Endothelial cell of umbilical vein (primary cell): ENCODE measurements at regions not wholly inside any gene's neighbourhood (a gene's known extent, or its start where the extent isn't known, plus 50 kb on each side); places are given as distances from the start of the nearest gene placed in this dataset.

Source experiments
- BruUV-seq: library from RNA; stranded (reverse); fragments of 400-500 nt; replicated peaks from 2 replicates; lab custom pipeline; 2021; lab: Mats Ljungman, UMichigan
- CTCF ChIA-PET: fragments of 300-600, 350-600 bp; sonication (Branson Sonifier 250); formaldehyde crosslinking; loops from one replicate; lab custom pipeline; 2021; ENCODE audit warnings: antibody characterized with exemption, inconsistent platforms; lab: Charles Lee
- POLR2A ChIA-PET: fragments of 300-600, 350-600 bp; sonication (Branson Sonifier 250); formaldehyde crosslinking; loops from one replicate; lab custom pipeline; 2021; ENCODE audit warnings: antibody characterized with exemption, inconsistent platforms; lab: Charles Lee
- DNase-seq: peaks from one replicate; pipeline ENCODE4 v3.0.0-alpha.2; 2011; ENCODE audit warnings: low read depth, low spot score
- FAIRE-seq: peaks from 2 replicates; lab custom pipeline; 2011; peaks lifted over from hg19 to GRCh38; lab: Jason Lieb, UNC
- H2AFZ ChIP-seq: 2 replicates; pipeline ENCODE4 v1.6.0; 2012; ENCODE audit warnings: low read depth, low read length, control low read depth, inconsistent platforms
- H3K27ac ChIP-seq: 2 replicates; pipeline ENCODE4 v1.5.1; 2011; ENCODE audit warnings: low read depth, mild to moderate bottlenecking, control low read depth, low read length, moderate library complexity; ENCODE audit not compliant: insufficient read depth
- H3K27me3 ChIP-seq, 2 experiments: 2 replicates each; pipeline versions ENCODE4 v1.6.0 to v1.6.1; 2011; ENCODE audit warnings: low read length in 2 of 2, mixed read lengths in 1 of 2; ENCODE audit not compliant: control insufficient read depth in 2 of 2, insufficient read depth in 2 of 2
- H3K36me3 ChIP-seq, 2 experiments: 2 replicates in 1 of 2; 3 replicates in 1 of 2; pipeline ENCODE4 v1.5.1; 2011; ENCODE audit warnings: low read length in 2 of 2, mild to moderate bottlenecking in 1 of 2, moderate library complexity in 1 of 2; ENCODE audit not compliant: control insufficient read depth in 2 of 2, insufficient read depth in 2 of 2; ENCODE audit errors: extremely low read depth in 1 of 2
- H3K4me1 ChIP-seq: 3 replicates; pipeline ENCODE4 v1.5.1; 2011; ENCODE audit warnings: mild to moderate bottlenecking, low read length; ENCODE audit not compliant: control insufficient read depth, insufficient read depth; ENCODE audit errors: extremely low read depth
- H3K4me2 ChIP-seq: 2 replicates; pipeline ENCODE4 v1.6.1; 2011; ENCODE audit warnings: low read length, control low read depth, mixed read lengths; ENCODE audit not compliant: insufficient read depth
- H3K4me3 ChIP-seq, 3 experiments: fragments of 200-600 bp in 1 of 3; sonication (generic), shearing (Covaris generic) in 1 of 3; replicated peaks in 1 of 3; 2 replicates each; pipeline ENCODE4 v1.5.1; 2011 to 2016; ENCODE audit warnings: control low read depth in 3 of 3, low read length in 3 of 3, mild to moderate bottlenecking in 2 of 3, inconsistent platforms in 1 of 3, low read depth in 1 of 3, moderate library complexity in 1 of 3; ENCODE audit not compliant: insufficient read depth in 1 of 3
- H3K79me2 ChIP-seq: 2 replicates; pipeline ENCODE4 v1.6.0; 2012; ENCODE audit warnings: low read length, inconsistent platforms; ENCODE audit not compliant: control insufficient read depth, insufficient read depth
- H3K9ac ChIP-seq: replicated peaks from 2 replicates; pipeline ENCODE3; 2011; ENCODE audit warnings: low read length, control low read depth; ENCODE audit not compliant: insufficient read depth; ENCODE audit errors: extremely low read depth
- H3K9me1 ChIP-seq: replicated peaks from 3 replicates; pipeline ENCODE4 v1.6.0; 2011; ENCODE audit warnings: mild to moderate bottlenecking, low read length; ENCODE audit not compliant: control insufficient read depth, insufficient read depth; ENCODE audit errors: extremely low read depth
- H3K9me3 ChIP-seq: replicated peaks from 2 replicates; pipeline ENCODE4 v1.5.1; 2012; ENCODE audit warnings: low read length, inconsistent platforms; ENCODE audit not compliant: control insufficient read depth, insufficient read depth
- H4K20me1 ChIP-seq: replicated peaks from 2 replicates; pipeline ENCODE3; 2011; ENCODE audit warnings: mild to moderate bottlenecking, low read length; ENCODE audit not compliant: control insufficient read depth, insufficient read depth; ENCODE audit errors: extremely low read depth
- EZH2 ChIP-seq: IDR thresholded peaks from 2 replicates; pipeline ENCODE4 v1.6.1; 2012; ENCODE audit warnings: borderline replicate concordance, low read depth, mild to moderate bottlenecking, moderate library complexity, low read length, inconsistent platforms; ENCODE audit not compliant: severe bottlenecking
- FOS ChIP-seq: IDR thresholded peaks from 2 replicates; pipeline ENCODE4 v1.6.1; 2011; ENCODE audit warnings: mild to moderate bottlenecking, low read length, moderate library complexity, borderline replicate concordance; ENCODE audit not compliant: insufficient read depth
- GATA2 ChIP-seq: IDR thresholded peaks from 2 replicates; pipeline ENCODE4 v1.7.0; 2011; ENCODE audit warnings: low read depth, mild to moderate bottlenecking, moderate library complexity, mixed read lengths, low read length; ENCODE audit not compliant: insufficient read length, insufficient read depth
- JUN ChIP-seq: IDR thresholded peaks from 2 replicates; pipeline ENCODE4 v1.6.1; 2011; ENCODE audit warnings: borderline replicate concordance, low read depth; ENCODE audit not compliant: insufficient read length, insufficient read depth
- MYC ChIP-seq: IDR thresholded peaks from one replicate; pipeline ENCODE4 v1.6.1; 2011; ENCODE audit warnings: mild to moderate bottlenecking, low read depth, low read length
- POLR2A ChIP-seq: IDR thresholded peaks from 2 replicates; pipeline ENCODE4 v1.6.1; 2012; ENCODE audit warnings: low read depth, mild to moderate bottlenecking, control low read depth, low read length
- POLR2AphosphoS5 ChIP-seq: IDR thresholded peaks from 2 replicates; pipeline ENCODE4 v1.6.1; 2012; ENCODE audit warnings: low read depth, mild to moderate bottlenecking, control low read depth, low read length, moderate library complexity; ENCODE audit not compliant: insufficient read depth
- dilution Hi-C: fragments of 300-500 bp; cut with MboI; formaldehyde crosslinking; loops from one replicate; pipeline ENCODE4 v1.15.0; 2019; ENCODE audit warnings: low sequenced_read_pairs; ENCODE audit not compliant: extremely low pct_ligation_motif_present
- intact Hi-C: fragments of 100-400 bp; cut with micrococcal nuclease; formaldehyde crosslinking; loops from one replicate; pipeline ENCODE4 v1.10.0; 2022
- TF ChIP-seq, protein P1 (sequence below), 2 donors: IDR thresholded peaks; 1 replicate in 1 of 2; 2 replicates in 1 of 2; pipeline ENCODE4 v1.5.1; 2011; ENCODE audit warnings: low read length in 2 of 2, mild to moderate bottlenecking in 2 of 2, moderate library complexity in 2 of 2, control low read depth in 1 of 2, inconsistent platforms in 1 of 2, low read depth in 1 of 2; ENCODE audit not compliant: insufficient read depth in 1 of 2; ENCODE audit errors: extremely low read depth in 1 of 2
- TF ChIP-seq, protein P2 (sequence below): IDR thresholded peaks from 2 replicates; pipeline ENCODE4 v1.6.1; 2011; ENCODE audit not compliant: insufficient read depth, insufficient read length

DNA sequence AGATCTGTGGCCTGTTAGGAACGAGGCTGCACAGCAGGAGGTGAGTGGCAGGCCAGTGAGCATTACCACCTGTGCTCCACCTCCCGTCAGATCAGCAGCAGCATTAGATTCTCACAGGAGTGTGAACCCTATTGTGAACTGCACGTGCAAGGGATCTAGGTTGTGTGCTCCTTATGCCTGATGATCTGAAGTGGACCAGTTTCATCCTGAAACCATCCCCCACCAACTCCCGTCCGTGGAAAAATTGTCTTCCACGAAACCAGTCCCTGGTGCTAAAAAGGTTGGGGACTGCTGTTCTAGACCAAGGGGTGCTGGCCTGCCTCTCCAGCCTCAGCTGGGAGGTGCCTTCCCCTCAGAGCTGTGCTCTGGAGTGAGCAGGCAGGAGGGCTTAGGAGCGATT is 61.4 kb downstream of the RPLP1 start:
- Histone ChIP-seq H3K4me2 (no peak overlapping the region), H3K4me3 (no peak overlapping the region), H3K4me1 (no peaks in the 10 kb centered on the region), H2AFZ (no peak overlapping the region), H3K9ac (no peak overlapping the region), H3K9me1 (no peaks in the 10 kb centered on the region), H3K27ac (no peak overlapping the region), H3K36me3 (no peaks in the 10 kb centered on the region), H3K27me3 (peaks cover 0 to 4% of the 10 kb centered on the region in 2 experiments), H3K79me2 (no peaks in the 10 kb centered on the region), H3K9me3 (no peaks in the 10 kb centered on the region), H4K20me1 (no peaks in the 10 kb centered on the region)
- DNase-seq = no peak
- BruUV-seq = no TSS peak
- CTCF ChIA-PET = interaction anchor here (1.1 to 1.3 kb wide), 2 partner anchors 9 kb away, joined by 3 to 4 read pairs; no protein-coding TSS in a partner anchor
- no peak for TF ChIP-seq JUN
- no peak for TF ChIP-seq GATA2
- TF ChIP-seq, protein P1, sequence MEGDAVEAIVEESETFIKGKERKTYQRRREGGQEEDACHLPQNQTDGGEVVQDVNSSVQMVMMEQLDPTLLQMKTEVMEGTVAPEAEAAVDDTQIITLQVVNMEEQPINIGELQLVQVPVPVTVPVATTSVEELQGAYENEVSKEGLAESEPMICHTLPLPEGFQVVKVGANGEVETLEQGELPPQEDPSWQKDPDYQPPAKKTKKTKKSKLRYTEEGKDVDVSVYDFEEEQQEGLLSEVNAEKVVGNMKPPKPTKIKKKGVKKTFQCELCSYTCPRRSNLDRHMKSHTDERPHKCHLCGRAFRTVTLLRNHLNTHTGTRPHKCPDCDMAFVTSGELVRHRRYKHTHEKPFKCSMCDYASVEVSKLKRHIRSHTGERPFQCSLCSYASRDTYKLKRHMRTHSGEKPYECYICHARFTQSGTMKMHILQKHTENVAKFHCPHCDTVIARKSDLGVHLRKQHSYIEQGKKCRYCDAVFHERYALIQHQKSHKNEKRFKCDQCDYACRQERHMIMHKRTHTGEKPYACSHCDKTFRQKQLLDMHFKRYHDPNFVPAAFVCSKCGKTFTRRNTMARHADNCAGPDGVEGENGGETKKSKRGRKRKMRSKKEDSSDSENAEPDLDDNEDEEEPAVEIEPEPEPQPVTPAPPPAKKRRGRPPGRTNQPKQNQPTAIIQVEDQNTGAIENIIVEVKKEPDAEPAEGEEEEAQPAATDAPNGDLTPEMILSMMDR (IDR thresholded peaks at IDR 0.05; ENCODE audit: extremely low read depth in 1 of 2, insufficient read depth in 1 of 2, low read depth in 1 of 2, low read length in 2 of 2) = no peak
- no peak for TF ChIP-seq FOS
- no peak for TF ChIP-seq POLR2AphosphoS5
- no peak for TF ChIP-seq EZH2
- TF ChIP-seq, protein P2, sequence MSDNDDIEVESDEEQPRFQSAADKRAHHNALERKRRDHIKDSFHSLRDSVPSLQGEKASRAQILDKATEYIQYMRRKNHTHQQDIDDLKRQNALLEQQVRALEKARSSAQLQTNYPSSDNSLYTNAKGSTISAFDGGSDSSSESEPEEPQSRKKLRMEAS = no peak
- no peak for TF ChIP-seq MYC
- no peak for TF ChIP-seq POLR2A
- POLR2A ChIA-PET = no interaction called here
- intact Hi-C loops (no loop called here), dilution Hi-C loops (no loop called here)
- no peak for FAIRE-seq
